NB4 (cell line): ENCODE measurements at regions not wholly inside any gene's neighbourhood (a gene's known extent, or its start where the extent isn't known, plus 50 kb on each side); places are given as distances from the start of the nearest gene placed in this dataset.

ENCODE experiments used
- DNase-seq: peaks from one replicate; pipeline ENCODE4 v3.0.0; 2010; ENCODE audit warnings: low read depth
- H3K4me3 ChIP-seq: one replicate; pipeline ENCODE4 v1.5.1; 2011; ENCODE audit warnings: mild to moderate bottlenecking, low read depth, low read length, moderate library complexity
- CTCF ChIP-seq: IDR thresholded peaks from one replicate; pipeline ENCODE4 v1.5.1; 2012; ENCODE audit warnings: low read depth, low read length
- MAX ChIP-seq: IDR thresholded peaks from 2 replicates; pipeline ENCODE4 v1.6.1; 2011; ENCODE audit warnings: low read depth, low read length
- MYC ChIP-seq: IDR thresholded peaks from 2 replicates; pipeline ENCODE4 v1.6.1; 2011; ENCODE audit warnings: low read depth, low read length
- POLR2A ChIP-seq: IDR thresholded peaks from 2 replicates; pipeline ENCODE4 v1.6.1; 2011; ENCODE audit warnings: mild to moderate bottlenecking; ENCODE audit not compliant: insufficient read length; ENCODE audit errors: extremely low read depth

DNA sequence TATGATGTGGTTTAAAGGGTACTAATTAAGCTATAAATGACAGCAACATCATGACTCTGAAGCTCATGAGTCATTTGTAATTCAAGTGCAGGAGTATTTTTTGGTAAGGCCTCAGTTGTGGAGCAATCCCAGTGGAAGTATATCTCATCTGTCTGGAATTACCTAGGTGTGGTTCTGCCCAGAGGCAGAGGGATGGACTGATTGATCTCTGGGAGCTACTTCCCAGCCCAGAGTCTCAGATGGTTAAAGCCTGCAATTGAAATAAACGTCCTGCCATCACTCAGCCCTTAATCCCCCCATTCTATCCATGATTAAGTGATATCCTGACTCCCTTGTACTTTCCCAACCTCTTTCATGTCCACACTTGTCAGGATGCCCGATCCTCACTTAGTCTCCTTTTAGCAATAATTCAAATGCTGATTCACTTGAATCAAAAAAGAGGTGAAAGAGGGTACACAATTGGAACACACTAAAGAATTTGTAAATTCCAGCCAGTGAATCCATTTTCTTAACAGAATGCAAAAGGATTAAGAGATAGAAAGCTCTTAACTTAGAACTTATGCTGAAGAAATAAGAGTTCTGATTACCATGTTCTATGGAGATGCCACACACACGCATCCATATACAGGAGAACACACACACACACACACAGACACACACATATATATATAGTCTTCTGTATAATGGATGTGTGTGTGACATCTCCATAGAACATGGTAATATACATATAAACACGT, 664.4 kb downstream of the NYAP2 start:
- H3K4me3 ChIP-seq: no peak overlapping the region
- DNase-seq: no peak
- no peak for TF ChIP-seq CTCF
- no peak for TF ChIP-seq MYC
- TF ChIP-seq POLR2A: no peak
- no peak for TF ChIP-seq MAX

GRCh38 chr2:226059961-226060627, 660.6 kb downstream of the NYAP2 start:
- DNase-seq: peak; percentile 45
- no peak overlapping the region for H3K4me3 ChIP-seq
- TF ChIP-seq MYC: 0 out of 2 replicates have a peak, but pooled peaks have one; percentile 18
- no peak for TF ChIP-seq MAX
- TF ChIP-seq CTCF: no peak

DNA sequence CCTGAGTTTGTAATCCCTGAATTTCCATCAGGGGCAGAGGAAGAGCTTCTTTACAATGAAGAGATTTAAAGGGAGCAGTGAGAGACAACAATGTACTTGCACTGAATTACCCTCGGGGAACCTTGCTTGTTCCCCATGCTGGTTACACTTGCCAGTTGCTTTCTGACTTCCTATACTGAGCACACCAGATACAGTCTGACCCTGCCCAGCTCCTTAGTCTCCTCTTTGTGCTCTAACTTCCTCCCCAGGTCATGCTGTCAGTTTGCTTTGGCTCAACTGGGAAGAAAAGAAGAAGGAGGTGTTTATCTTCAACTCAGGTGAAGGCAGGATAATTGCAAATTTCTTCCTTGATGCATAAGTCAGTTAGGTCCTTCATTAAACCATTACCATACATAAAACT, 658.4 kb downstream of the NYAP2 start:
- peak; percentile 73 for DNase-seq
- no peak for TF ChIP-seq CTCF
- no peak for TF ChIP-seq MAX
- no peak for TF ChIP-seq MYC
- no peak for TF ChIP-seq POLR2A
- H3K4me3 ChIP-seq: no peak overlapping the region

DNA sequence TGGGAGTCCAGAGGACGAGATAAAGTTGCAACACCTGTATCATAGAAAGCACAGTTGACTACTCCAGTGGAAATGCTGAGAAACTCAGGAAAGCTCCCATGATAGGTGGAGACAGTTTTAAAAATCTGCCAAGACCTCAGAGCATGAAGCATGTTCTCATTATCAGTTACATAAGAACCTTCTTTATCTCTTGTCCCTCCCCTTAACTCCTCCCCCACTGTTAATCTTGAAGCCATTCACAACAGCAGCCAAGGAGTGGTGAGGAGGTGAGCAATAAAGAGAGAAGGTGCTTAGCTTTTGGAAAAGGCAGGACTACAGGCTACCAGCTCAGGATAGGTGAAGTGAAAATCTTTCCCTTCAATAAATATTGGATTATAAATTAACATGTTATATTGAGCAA, 657.9 kb downstream of the NYAP2 start:
- TF ChIP-seq MYC: no peak
- no peak for TF ChIP-seq CTCF
- no peak for TF ChIP-seq MAX
- no peak for TF ChIP-seq POLR2A
- H3K4me3 ChIP-seq: no peak overlapping the region
- peak; percentile 31 for DNase-seq

DNA sequence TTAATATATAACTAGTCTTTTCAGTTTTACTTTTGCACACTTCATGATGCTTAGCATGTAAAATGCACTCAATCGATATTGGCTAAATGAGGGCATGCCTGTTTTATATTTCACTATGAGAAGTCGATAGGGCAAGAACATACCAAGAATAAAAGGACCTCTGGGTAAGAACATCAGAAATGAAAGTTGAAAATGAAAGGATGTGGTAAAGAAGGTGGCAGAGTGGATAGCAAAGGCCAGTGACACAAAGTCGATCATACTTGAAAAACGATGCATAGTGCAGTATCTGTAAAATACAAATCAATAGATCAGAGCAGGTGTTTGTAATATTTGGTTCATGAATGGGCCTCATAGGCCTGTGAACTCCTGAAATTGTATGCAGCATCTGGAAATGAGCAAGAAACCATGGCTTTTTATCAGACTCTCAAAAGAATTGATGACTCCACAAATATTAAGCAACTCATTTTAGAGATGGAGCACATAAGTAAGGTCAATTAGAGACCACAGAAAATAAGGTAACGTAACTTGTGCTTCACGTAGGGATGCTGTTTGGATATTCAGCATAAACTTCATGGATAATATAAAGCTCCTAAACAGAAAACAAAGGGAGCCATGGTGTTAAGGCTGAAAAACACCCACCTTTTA, 653.4 kb downstream of the NYAP2 start:
- H3K4me3 ChIP-seq: no peak overlapping the region
- TF ChIP-seq POLR2A (no peak), CTCF (no peak), MYC (no peak), MAX (no peak)
- no peak for DNase-seq
